Activated naive CD4-positive, alpha-beta T cell treated with anti-CD3 and anti-CD28 coated beads, Interleukin-2, amount 50 U/mL, for 72 hours (primary cell): ENCODE measurements at regions not wholly inside any gene's neighbourhood (a gene's known extent, or its start where the extent isn't known, plus 50 kb on each side); places are given as distances from the start of the nearest gene placed in this dataset.
"Not testable (repeated sequence)": the region's sequence is repeated elsewhere in the genome, so short reads cannot be mapped to it uniquely, and the experiment has no call there.

ENCODE experiments used
- ATAC-seq, 2 donors: fragments of 150-1000 bp; cut with Tn5 transposase; 2 replicates each; pipeline ENCODE4 v1.10.0; 2021; ENCODE audit warnings: mild to moderate bottlenecking in 2 of 2, moderate library complexity in 2 of 2
- DNase-seq, 2 donors: peaks; one replicate each; pipeline ENCODE4 v3.0.0; 2021 to 2022; ENCODE audit warnings: low spot score in 2 of 2
- H3K27ac Mint-ChIP-seq, 2 donors: one replicate each; pipeline ENCODE4 v1.8.0; 2022; ENCODE audit warnings: mild to moderate bottlenecking in 2 of 2, mixed read lengths in 2 of 2
- H3K36me3 Mint-ChIP-seq, 2 donors: one replicate each; pipeline ENCODE4 v1.8.0; 2022; ENCODE audit warnings: mixed read lengths in 2 of 2
- H3K9me3 Mint-ChIP-seq, 2 donors: one replicate each; pipeline ENCODE4 v1.8.0; 2022; ENCODE audit warnings: mixed read lengths in 2 of 2

DNA sequence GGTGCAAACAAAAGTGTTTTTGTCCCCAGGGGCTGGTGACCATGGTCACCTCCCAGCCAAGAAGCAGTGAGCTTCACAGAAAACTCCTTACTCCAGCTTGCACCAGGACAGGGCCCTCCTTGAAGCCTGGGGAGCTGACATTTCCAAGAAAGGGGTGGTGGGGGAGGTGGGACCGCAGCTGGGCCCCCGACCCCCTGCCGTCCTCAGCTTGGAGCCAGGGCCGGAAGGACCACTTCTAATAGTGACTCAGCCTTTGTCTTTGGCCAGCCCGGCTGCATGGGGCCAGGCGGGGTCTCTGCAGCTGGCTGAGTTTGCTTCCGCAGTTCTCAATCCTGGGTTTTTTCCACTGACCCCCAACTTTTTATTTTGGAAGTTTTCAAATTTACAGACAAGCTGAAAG lies 136.5 kb upstream of the POU3F1 start:
- DNase-seq (no peak), ATAC-seq (no peak)
- no peaks in the 10 kb centered on the region for H3K36me3 Mint-ChIP-seq
- no peak overlapping the region for H3K27ac Mint-ChIP-seq
- H3K9me3 Mint-ChIP-seq = peaks cover 0 to 8% of the 10 kb centered on the region in 2 donors

DNA sequence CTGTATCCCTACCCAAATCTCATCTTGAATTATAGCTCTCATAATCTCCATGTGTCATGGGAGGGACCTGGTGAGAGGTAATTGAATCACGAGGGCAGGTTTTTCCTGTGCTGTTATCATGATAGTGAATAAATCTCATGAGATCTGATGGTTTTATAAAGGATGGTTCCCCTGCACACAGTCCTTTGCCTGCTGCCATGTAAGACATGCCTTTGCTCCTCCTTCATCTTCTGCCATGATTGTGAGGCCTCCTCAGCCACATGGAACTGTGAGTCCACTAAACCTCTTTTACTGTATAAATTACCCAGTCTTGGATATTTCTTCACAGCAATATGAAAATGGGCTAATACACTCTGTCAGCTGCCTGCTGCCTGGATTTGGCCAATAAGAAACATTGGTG lies 133.8 kb upstream of the POU3F1 start:
- not testable (repeated sequence) for H3K36me3 Mint-ChIP-seq, ATAC-seq, DNase-seq, H3K27ac Mint-ChIP-seq, H3K9me3 Mint-ChIP-seq

DNA sequence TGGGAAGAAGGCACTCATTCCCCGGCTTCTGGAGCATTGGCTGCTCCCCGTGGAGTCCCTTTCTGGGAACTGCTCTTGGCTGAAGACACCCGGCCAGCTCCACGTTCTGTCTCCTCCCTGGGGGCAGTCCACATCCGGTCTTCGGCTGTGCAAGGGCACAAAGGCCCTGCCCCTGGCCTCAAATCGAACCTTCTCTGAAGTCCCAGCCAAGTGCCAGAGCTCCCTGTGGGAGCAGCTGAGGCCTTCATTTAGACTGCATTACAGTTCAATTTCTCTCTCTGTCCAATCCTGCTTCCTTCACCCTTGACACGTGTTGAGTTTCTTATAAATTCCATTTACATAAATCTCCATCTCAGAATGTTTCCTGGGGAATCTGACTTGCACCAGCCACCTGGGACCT lies 132.9 kb upstream of the POU3F1 start:
- no peak for ATAC-seq
- no peak for DNase-seq
- Mint-ChIP-seq H3K36me3 (no peaks in the 10 kb centered on the region), H3K27ac (no peak overlapping the region), H3K9me3 (peaks cover 0 to 8% of the 10 kb centered on the region in 2 donors)

DNA sequence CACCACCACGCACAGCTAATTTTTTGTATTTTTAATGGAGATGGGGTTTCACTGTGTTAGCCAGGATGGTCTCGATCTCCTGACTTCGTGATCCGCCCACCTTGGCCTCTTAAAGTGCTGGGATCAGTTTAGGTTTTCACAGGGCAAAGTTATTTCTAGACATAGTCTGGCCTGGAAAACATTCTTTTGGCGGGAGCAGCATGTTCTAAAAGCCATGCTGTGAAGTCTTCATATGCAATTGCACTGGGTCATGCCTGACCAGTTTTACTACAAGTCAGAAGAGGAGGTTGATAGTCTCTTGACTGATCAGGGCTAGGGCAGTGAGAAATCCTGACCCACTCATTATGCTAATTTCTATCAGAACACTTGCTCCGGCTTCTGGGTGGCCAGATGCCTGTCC lies 131.6 kb upstream of the POU3F1 start:
- no peaks in the 10 kb centered on the region for H3K36me3 Mint-ChIP-seq
- ATAC-seq (no peak), DNase-seq (no peak)
- peaks cover 0 to 8% of the 10 kb centered on the region in 2 donors for H3K9me3 Mint-ChIP-seq
- no peak overlapping the region for H3K27ac Mint-ChIP-seq

DNA sequence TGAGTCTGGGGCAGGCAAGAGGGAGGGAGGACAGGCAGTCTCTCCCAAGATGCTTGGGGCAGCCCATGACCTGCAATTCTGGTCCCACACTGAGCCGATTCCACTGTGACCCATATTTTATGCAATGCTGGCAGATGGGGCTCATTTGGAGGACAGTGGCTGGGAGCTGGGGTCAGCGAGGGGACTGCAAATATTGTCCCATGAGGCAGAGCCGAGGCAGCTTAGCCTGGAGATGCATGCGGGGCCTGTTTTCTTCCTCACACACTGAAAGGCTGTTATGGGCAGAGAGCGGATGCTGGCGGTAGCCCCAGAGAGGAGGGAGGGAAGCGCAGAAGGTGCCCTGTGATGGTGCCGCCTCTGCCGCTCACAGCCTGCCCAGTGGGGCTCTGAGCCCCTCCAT lies 128.5 kb upstream of the POU3F1 start:
- no peak for DNase-seq
- Mint-ChIP-seq H3K27ac (no peak overlapping the region), H3K9me3 (no peaks in the 10 kb centered on the region), H3K36me3 (no peaks in the 10 kb centered on the region)
- ATAC-seq = no peak

DNA sequence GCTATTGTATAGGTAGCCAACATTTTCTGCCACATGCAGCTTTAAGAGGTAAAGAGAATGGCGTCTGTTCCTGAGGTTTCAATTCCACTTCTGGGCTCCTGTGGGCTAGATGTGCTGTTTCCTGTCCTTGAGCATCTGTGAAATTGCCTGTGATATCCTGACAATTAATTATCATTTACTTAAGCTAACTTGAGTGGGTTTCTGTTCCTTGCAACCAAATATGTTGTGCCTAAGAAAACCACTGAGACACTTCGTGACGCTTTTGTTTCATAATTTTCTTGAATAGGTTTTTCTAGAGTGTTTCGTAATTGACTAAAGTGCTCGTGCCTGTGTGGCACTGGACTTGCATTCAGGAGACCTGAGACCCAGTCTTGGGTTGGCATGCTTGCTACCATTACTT lies 127.3 kb upstream of the POU3F1 start:
- H3K9me3 Mint-ChIP-seq = no peaks in the 10 kb centered on the region
- ATAC-seq = no peak
- no peak for DNase-seq
- no peaks in the 10 kb centered on the region for H3K36me3 Mint-ChIP-seq
- no peak overlapping the region for H3K27ac Mint-ChIP-seq

DNA sequence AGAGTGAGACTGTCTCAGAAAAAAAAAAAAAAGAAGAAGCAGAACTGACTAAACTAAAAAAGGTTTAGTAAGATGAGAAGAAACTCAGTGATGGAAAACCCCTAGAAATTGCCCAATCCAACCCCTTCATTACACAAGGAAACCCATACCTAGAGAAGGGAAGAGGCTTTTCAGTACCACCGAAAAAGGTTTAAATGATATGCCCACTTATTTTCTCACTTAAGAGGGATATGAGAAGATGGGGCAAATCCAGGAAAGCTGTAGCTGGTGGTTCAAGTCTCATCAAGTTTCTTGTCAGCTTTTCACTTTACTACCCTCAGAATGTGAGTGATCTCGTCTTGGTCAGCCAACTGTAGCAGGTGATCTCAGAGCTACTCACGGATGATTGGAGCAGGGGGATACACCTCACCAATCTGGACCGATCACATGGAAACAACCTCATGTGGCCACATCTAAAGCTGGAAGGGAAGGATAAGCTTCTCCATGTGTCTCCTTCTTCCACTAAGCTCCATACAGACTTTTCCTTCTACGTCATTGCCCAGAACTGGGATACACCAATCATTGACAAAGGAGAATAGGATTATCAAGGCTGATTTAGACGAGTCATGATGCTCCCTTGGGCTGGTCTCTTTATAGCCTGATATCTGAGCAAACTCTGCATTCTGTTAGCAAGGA lies 126.7 kb upstream of the POU3F1 start:
- no peak overlapping the region for H3K27ac Mint-ChIP-seq
- H3K36me3 Mint-ChIP-seq = no peaks in the 10 kb centered on the region
- no peaks in the 10 kb centered on the region for H3K9me3 Mint-ChIP-seq
- DNase-seq (no peak), ATAC-seq (no peak)

DNA sequence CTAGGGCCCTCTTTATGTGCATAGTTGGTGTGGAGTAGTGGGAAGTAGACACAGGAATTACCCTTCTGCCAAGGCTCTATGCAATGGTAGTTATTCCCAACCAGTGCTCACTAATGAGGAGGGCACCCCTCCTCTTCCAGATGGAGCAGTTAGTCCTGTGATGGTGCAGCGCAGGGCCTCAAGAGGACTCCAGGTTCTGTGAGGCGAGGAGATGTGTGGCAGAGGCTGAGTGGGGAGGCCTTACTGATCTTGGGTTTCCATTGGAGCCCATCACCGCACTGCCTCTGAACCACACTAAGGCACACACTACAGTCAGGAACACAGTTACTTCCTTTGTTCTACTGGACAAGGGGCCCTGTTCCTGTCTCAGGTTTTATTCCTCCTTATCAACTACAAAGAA lies 122.5 kb upstream of the POU3F1 start:
- DNase-seq (no peak), ATAC-seq (no peak)
- H3K36me3 Mint-ChIP-seq = no peaks in the 10 kb centered on the region
- no peak overlapping the region for H3K27ac Mint-ChIP-seq
- H3K9me3 Mint-ChIP-seq = no peaks in the 10 kb centered on the region

DNA sequence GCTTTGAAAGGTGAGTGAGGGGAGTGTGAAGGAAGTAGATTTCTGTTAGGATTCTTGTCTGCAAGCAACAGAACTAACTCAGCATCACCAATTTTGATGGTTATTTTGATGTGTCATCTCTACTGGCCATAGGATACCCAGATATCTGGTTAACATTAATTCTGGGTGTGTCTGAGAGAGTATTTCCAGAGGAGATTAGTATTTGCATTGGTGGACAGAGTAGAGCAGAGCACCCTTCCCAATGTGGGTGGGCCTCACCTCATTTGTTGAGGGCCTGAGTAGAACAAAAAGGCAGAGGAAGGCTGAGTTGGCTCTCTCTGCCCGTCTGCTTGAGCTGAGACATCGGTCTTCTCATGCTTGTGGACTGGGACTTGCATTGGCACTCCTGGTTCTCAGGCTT lies 121.8 kb upstream of the POU3F1 start:
- ATAC-seq (no peak), DNase-seq (no peak)
- H3K9me3 Mint-ChIP-seq = no peaks in the 10 kb centered on the region
- H3K36me3 Mint-ChIP-seq = no peaks in the 10 kb centered on the region
- H3K27ac Mint-ChIP-seq = no peak overlapping the region

DNA sequence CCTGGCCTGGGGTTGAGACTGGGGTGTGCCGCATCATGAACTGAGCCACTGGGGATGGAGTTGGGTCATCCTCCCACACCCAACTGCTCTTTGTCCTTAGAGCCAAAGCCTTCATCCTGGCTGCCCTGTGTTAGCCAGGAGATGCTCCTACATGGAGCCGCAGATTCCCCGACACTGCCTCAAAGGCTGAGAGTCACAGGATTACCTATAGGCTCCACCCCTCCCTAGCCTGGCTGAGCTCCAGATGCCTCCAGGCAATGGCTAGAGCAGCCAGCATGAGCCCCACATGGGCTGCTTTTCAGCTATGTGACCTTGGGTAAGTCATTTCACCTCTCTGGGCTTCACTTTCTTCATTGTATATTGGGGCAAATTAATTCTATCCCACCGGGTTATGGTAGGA lies 119.9 kb upstream of the POU3F1 start:
- Mint-ChIP-seq H3K36me3 (no peaks in the 10 kb centered on the region), H3K27ac (no peak overlapping the region), H3K9me3 (no peaks in the 10 kb centered on the region)
- DNase-seq = no peak
- no peak for ATAC-seq

DNA sequence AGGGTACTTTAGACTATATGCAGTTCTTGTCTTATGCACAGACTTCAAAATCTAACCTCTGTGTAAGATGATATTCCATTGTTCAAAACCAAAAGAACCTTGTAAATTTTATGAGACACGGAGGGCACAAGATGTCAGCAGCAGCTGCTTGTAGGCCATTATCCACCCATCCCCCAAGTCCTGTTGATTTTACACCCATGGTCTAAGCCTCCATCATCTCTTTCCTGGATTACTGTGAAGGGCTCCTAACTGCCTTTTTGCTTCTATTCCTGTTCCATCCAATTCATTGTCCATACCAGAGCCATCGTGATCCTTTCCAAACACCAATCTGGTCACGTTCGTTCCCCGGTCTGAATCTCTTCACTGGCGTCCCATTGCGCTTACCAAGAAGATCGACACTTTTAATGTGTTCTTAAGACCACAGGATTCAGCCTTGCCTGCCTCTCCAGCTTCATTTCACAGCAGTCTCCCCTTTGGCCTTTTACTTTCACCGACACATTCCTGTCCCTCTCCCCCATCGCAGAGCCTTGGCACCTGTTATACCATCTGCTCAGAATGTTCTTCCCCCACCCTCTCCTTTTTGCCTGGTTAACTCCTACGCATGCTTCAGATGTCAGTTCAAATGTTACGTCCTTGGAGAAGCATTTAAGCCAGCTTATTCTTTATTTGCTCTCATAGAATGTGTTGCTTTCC lies 107.3 kb upstream of the POU3F1 start:
- ATAC-seq (no peak), DNase-seq (no peak)
- Mint-ChIP-seq H3K36me3 (no peaks in the 10 kb centered on the region), H3K9me3 (peaks cover 0 to 14% of the 10 kb centered on the region in 2 donors), H3K27ac (no peak overlapping the region)

DNA sequence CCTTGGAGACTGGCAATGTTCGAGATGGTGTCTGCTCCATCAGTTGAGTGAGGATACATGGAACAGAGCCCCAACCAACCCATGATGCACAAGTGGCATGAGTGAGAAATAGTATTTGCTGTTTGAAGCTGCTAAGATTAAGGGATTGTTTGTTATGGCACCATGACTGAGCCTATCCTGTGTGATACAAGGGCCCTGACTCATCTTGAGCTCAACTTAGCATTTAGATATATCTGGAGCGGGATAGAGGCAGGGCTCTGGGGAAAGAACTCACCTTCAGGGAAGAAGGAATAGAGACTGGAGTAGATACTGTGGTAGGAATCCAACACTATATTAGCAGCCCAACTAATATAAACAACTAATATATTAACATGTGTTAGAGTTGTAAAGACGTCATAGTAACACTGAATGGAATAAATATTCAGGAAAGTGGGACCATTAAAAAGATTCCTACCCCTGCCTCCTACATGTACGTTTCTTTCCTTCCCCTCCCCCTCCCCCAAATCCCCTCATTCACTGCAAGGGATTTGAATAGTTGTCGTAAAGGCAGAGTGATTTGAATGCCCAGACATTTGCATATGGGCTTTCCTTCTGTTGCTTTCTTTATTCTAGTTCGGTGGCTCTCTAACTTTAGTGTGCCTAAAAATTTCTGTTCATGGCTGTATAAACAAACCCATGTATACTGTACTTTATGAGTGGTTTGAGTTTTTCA lies 106.6 kb upstream of the POU3F1 start:
- Mint-ChIP-seq H3K9me3 (peaks cover 0 to 14% of the 10 kb centered on the region in 2 donors), H3K27ac (no peak overlapping the region), H3K36me3 (no peaks in the 10 kb centered on the region)
- ATAC-seq = no peak
- DNase-seq = no peak

DNA sequence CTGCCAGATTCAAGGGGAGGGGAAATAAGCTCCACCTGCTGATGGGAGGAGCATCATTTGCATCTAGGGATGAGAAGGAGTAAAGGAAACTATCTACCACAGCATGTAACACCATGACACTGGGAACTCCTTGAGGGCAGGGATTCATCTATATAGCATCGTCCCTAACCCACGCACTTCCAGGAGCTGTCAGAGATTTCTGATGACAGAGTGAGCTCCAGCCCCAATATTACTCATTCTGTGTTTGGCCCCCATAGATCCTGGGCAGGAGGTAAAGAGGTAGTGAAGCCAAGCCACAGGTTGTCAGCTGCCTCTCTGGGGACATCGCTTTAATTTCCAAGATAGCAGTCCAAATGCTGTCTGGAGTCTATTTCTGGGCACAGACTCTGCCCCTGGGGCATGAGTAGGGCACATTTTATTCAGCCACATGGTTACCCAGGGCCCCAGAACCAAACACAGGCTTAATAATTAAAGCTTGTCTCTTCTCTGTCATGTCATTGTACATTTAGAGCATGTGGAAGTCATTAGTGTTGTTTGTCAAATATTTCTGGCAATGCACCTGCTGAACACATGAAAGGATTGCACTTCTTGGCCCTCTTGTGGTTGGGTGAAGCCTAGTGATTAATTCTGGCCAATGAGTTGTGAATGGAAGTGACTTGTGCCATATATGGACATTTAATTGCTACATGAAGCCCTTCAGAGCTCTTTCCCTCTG lies 105.9 kb upstream of the POU3F1 start:
- DNase-seq (no peak), ATAC-seq (no peak)
- H3K36me3 Mint-ChIP-seq = no peaks in the 10 kb centered on the region
- peaks cover 0 to 14% of the 10 kb centered on the region in 2 donors for H3K9me3 Mint-ChIP-seq
- H3K27ac Mint-ChIP-seq = no peak overlapping the region

DNA sequence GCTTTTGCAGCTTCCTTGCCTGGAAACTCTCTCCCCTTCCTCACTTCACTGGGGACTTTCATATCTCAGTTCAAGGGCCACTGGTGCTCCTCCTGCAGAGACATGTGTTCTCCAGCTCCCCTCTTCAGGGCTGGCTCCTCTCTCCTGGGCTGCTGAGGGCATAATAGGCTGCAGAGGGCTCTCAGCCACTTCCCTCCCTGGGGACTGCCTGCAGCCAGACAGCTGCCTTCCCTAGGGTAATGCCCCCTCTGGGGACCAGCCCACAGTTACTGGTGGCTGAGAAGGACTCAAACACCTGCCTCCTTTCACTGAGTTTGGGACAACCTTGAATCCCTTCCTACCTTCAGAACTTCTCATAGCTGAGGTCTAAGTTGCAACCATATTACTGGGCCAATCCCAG lies 104.8 kb upstream of the POU3F1 start:
- H3K27ac Mint-ChIP-seq = no peak overlapping the region
- no peaks in the 10 kb centered on the region for H3K36me3 Mint-ChIP-seq
- ATAC-seq (no peak), DNase-seq (no peak)
- H3K9me3 Mint-ChIP-seq = peaks cover 0 to 14% of the 10 kb centered on the region in 2 donors

DNA sequence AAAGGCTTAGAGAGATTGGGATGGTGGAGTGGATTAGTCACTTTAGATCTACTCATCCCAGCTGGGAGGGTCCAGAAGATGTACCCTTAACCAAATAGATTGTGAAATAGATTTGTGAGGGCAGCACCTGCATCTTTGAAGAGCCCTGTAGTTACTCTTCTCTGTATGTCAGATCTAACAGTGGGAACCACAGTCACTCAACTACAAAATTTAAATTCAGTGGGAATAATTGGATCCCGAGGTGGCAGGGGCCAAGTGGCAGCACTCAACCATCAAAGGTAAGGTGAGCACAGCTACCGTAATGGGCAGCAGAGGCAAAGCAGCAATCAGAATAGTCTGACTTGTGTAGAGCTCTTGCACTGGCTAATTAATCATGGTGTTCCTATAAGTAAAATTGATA lies 99.5 kb upstream of the POU3F1 start:
- DNase-seq = not testable (repeated sequence)

DNA sequence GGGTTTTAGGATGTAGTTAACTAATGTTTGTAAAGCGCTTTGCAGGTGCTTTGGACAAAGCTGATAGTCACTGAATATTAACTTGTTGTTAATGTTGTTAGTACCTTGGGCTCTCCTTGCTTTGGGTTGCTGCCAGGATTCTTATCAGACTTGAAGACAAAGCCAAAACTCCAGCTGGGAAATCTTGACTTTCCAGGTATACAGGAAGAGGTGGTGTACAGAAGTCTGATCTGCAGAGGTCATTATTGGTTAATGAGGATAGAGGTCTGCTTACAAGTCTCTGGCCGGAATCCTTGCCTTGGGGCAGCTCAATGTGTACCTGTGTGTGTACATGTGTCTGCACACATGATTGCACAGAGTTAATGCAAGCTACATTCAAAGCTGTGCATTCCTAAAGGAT lies 96.0 kb upstream of the POU3F1 start:
- no peak overlapping the region for H3K27ac Mint-ChIP-seq
- H3K9me3 Mint-ChIP-seq = peaks cover 5 to 12% of the 10 kb centered on the region in 2 donors
- peaks cover 11 to 12% of the 10 kb centered on the region in 2 donors for H3K36me3 Mint-ChIP-seq
- DNase-seq (no peak), ATAC-seq (no peak)

More for the DNA sequence above, 99.5 kb upstream of the POU3F1 start:
- Mint-ChIP-seq H3K9me3 (peaks cover 5 to 12% of the 10 kb centered on the region in 2 donors), H3K36me3 (peaks cover 11 to 12% of the 10 kb centered on the region in 2 donors)
- not testable (repeated sequence) for ATAC-seq, H3K27ac Mint-ChIP-seq

DNA sequence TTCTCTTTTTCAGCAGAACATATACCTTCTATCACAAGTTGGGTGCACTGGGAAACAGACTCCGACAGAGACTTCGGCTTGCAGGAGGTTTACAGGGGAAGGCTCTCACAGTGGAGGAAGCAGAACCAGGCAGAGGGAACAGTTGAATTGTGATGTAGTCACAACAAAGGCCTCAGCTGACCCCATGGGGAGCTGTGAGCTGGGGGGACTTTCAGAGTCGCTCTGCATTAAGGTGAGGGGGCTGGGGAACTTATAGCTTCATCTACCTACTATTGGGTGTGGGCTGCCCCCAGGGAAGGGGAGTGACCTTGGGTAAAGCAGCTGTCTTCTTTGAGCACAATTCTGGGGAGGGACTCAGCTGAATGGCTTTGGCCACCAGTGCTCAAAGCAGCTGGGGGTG lies 94.9 kb upstream of the POU3F1 start:
- no peak overlapping the region for H3K27ac Mint-ChIP-seq
- H3K9me3 Mint-ChIP-seq = peaks cover 5 to 12% of the 10 kb centered on the region in 2 donors
- peaks cover 11 to 12% of the 10 kb centered on the region in 2 donors for H3K36me3 Mint-ChIP-seq
- ATAC-seq (no peak), DNase-seq (no peak)
